ENCODE measurements at regions not wholly inside any gene's neighbourhood (a gene's known extent, or its start where the extent isn't known, plus 50 kb on each side); places are given as distances from the start of the nearest gene placed in this dataset.

DNA sequence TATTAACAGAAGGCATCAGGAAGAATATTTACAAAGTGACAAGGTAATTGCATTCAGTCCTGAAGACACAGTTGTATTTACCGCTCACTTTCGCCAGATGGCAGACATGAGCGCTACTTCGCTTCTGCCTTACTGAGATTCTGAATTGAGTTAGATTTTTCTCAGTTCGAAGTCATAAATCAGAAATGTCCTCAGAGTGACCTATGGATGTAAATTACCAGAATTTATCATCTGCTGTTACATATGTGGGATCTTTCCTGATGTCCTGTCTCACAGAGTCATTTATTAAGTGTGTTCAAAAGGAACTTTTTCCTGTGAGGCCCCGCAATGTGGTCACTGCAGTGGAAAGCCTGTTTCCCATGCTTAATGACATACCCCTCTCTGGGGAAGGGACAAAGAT is 97.3 kb upstream of the DCLK2 start:
- TF ChIP-seq, protein P1, sequence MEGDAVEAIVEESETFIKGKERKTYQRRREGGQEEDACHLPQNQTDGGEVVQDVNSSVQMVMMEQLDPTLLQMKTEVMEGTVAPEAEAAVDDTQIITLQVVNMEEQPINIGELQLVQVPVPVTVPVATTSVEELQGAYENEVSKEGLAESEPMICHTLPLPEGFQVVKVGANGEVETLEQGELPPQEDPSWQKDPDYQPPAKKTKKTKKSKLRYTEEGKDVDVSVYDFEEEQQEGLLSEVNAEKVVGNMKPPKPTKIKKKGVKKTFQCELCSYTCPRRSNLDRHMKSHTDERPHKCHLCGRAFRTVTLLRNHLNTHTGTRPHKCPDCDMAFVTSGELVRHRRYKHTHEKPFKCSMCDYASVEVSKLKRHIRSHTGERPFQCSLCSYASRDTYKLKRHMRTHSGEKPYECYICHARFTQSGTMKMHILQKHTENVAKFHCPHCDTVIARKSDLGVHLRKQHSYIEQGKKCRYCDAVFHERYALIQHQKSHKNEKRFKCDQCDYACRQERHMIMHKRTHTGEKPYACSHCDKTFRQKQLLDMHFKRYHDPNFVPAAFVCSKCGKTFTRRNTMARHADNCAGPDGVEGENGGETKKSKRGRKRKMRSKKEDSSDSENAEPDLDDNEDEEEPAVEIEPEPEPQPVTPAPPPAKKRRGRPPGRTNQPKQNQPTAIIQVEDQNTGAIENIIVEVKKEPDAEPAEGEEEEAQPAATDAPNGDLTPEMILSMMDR (IDR thresholded peaks at IDR 0.05): peak; percentile 5 to 51 (median 36)
- no peak for TF ChIP-seq POLR2A (IDR thresholded peaks at IDR 0.05)
